ENCODE measurements at regions not wholly inside any gene's neighbourhood (a gene's known extent, or its start where the extent isn't known, plus 50 kb on each side); places are given as distances from the start of the nearest gene placed in this dataset.

GRCh38 chr21:16945580-16945979 is 567.3 kb upstream of the CXADR start:
- TF ChIP-seq CTCF (conservative IDR thresholded peaks at IDR 0.05; ENCODE audit: low read depth in 2 of 2) (no peak), EZH2phosphoT487 (IDR thresholded peaks at IDR 0.05; ENCODE audit: unreplicated experiment) (no peak), POLR2AphosphoS5 (IDR thresholded peaks at IDR 0.05; ENCODE audit: low read depth) (no peak), REST (IDR thresholded peaks at IDR 0.05; ENCODE audit: unreplicated experiment) (no peak), CREB1 (CRISPR knock-in tag; IDR thresholded peaks at IDR 0.05; ENCODE audit: low read depth) (no peak)

All from GM23338 (cell line).